ENCODE measurements at regions not wholly inside any gene's neighbourhood (a gene's known extent, or its start where the extent isn't known, plus 50 kb on each side); places are given as distances from the start of the nearest gene placed in this dataset.

- TF ChIP-seq CTCF (conservative IDR thresholded peaks at IDR 0.05; ENCODE audit: low read length), result no peak
- TF ChIP-seq EZH2phosphoT487 (IDR thresholded peaks at IDR 0.05; ENCODE audit: borderline replicate concordance, low read depth, low read length), result no peak
Measured at GRCh38 chr16:86903068-86903467, 324.7 kb downstream of the FOXL1 start.

All from OCI-LY7 (cell line).